Central memory CD8-positive, alpha-beta T cell (primary cell): ENCODE measurements at regions not wholly inside any gene's neighbourhood (a gene's known extent, or its start where the extent isn't known, plus 50 kb on each side); places are given as distances from the start of the nearest gene placed in this dataset.

Experiments used
- ATAC-seq: fragments of 150-1000 bp; cut with Tn5 transposase; replicated peaks from 2 replicates; pipeline ENCODE4 v1.10.0; 2022; ENCODE audit warnings: mild to moderate bottlenecking, moderate FRiP score, moderate number of reproducible peaks; ENCODE audit not compliant: poor library complexity, severe bottlenecking; ENCODE audit errors: extremely low read depth
- DNase-seq, 2 donors: peaks; one replicate each; pipeline ENCODE4 v3.0.0; 2021; ENCODE audit warnings: low spot score in 2 of 2
- H3K27ac Mint-ChIP-seq: one replicate; pipeline ENCODE4 v1.8.0; 2022; ENCODE audit warnings: low read depth, mild to moderate bottlenecking, moderate library complexity, mixed read lengths
- H3K27me3 Mint-ChIP-seq: one replicate; pipeline ENCODE4 v1.8.0; 2022; ENCODE audit warnings: mixed read lengths
- H3K36me3 Mint-ChIP-seq: one replicate; pipeline ENCODE4 v1.8.0; 2022; ENCODE audit warnings: mild to moderate bottlenecking, moderate library complexity, mixed read lengths; ENCODE audit not compliant: insufficient read depth
- H3K4me1 Mint-ChIP-seq: one replicate; pipeline ENCODE4 v1.8.0; 2022; ENCODE audit warnings: mixed read lengths
- H3K4me3 Mint-ChIP-seq: one replicate; pipeline ENCODE4 v1.8.0; 2022; ENCODE audit warnings: mild to moderate bottlenecking, moderate library complexity, mixed read lengths
- H3K9me3 Mint-ChIP-seq: one replicate; pipeline ENCODE4 v1.8.0; 2022; ENCODE audit warnings: mixed read lengths

GRCh38 chr15:62846131-62846804 is 196.3 kb upstream of the TPM1 start:
- Mint-ChIP-seq H3K4me1 (no peaks in the 10 kb centered on the region), H3K9me3 (no peaks in the 10 kb centered on the region), H3K36me3 (peaks cover 2% of the 10 kb centered on the region), H3K4me3 (no peak overlapping the region), H3K27ac (no peak overlapping the region), H3K27me3 (peaks cover 73% of the 10 kb centered on the region)
- ATAC-seq (no peak), DNase-seq (no peak)

GRCh38 chr15:62846805-62847495 is 195.6 kb upstream of the TPM1 start:
- Mint-ChIP-seq H3K4me3 (no peak overlapping the region), H3K27ac (no peak overlapping the region), H3K36me3 (peaks cover 2% of the 10 kb centered on the region), H3K4me1 (no peaks in the 10 kb centered on the region), H3K27me3 (peaks cover 66% of the 10 kb centered on the region), H3K9me3 (no peaks in the 10 kb centered on the region)
- ATAC-seq: no peak
- DNase-seq: no peak

- no peak overlapping the region for H3K4me3 Mint-ChIP-seq
- DNase-seq: peak in 1 of 2 donors; percentile 17
- H3K27ac Mint-ChIP-seq: no peak overlapping the region
- no peaks in the 10 kb centered on the region for H3K9me3 Mint-ChIP-seq
- H3K4me1 Mint-ChIP-seq: no peaks in the 10 kb centered on the region
- H3K27me3 Mint-ChIP-seq: peaks cover 60% of the 10 kb centered on the region
- peaks cover 2% of the 10 kb centered on the region for H3K36me3 Mint-ChIP-seq
- ATAC-seq: no peak
Observed at GRCh38 chr15:62847900-62848489, 194.6 kb upstream of the TPM1 start.

- Mint-ChIP-seq H3K4me1 (no peaks in the 10 kb centered on the region), H3K27ac (no peak overlapping the region), H3K36me3 (peaks cover 2% of the 10 kb centered on the region), H3K4me3 (no peak overlapping the region), H3K27me3 (peaks cover 60% of the 10 kb centered on the region), H3K9me3 (no peaks in the 10 kb centered on the region)
- no peak for ATAC-seq
- DNase-seq: no peak
Observed at GRCh38 chr15:62848632-62849050, 193.9 kb upstream of the TPM1 start.

GRCh38 chr15:62849316-62850106 is 193.0 kb upstream of the TPM1 start:
- Mint-ChIP-seq H3K4me3 (no peak overlapping the region), H3K27me3 (peaks cover 51% of the 10 kb centered on the region), H3K9me3 (no peaks in the 10 kb centered on the region), H3K36me3 (peaks cover 2% of the 10 kb centered on the region), H3K27ac (no peak overlapping the region), H3K4me1 (no peaks in the 10 kb centered on the region)
- DNase-seq: no peak
- ATAC-seq: no peak

- Mint-ChIP-seq H3K27me3 (peaks cover 43% of the 10 kb centered on the region), H3K4me3 (no peak overlapping the region), H3K36me3 (peaks cover 2% of the 10 kb centered on the region), H3K4me1 (no peaks in the 10 kb centered on the region), H3K27ac (no peak overlapping the region), H3K9me3 (no peaks in the 10 kb centered on the region)
- ATAC-seq: no peak
- no peak for DNase-seq
Observed at GRCh38 chr15:62850318-62850717, 192.2 kb upstream of the TPM1 start.

GRCh38 chr15:62850791-62851291 is 191.7 kb upstream of the TPM1 start:
- H3K27ac Mint-ChIP-seq: no peak overlapping the region
- H3K4me1 Mint-ChIP-seq: no peaks in the 10 kb centered on the region
- DNase-seq: no peak
- no peaks in the 10 kb centered on the region for H3K9me3 Mint-ChIP-seq
- ATAC-seq: no peak
- H3K36me3 Mint-ChIP-seq: peaks cover under 1% of the 10 kb centered on the region
- H3K4me3 Mint-ChIP-seq: no peak overlapping the region
- peaks cover 38% of the 10 kb centered on the region for H3K27me3 Mint-ChIP-seq

- Mint-ChIP-seq H3K36me3 (peaks cover 2% of the 10 kb centered on the region), H3K9me3 (no peaks in the 10 kb centered on the region), H3K4me3 (no peak overlapping the region), H3K27me3 (peaks cover 31% of the 10 kb centered on the region), H3K27ac (no peak overlapping the region), H3K4me1 (peaks cover 15% of the 10 kb centered on the region)
- no peak for DNase-seq
- no peak for ATAC-seq
Observed at GRCh38 chr15:62853114-62853840, 189.3 kb upstream of the TPM1 start.

- Mint-ChIP-seq H3K27me3 (peaks cover 25% of the 10 kb centered on the region), H3K9me3 (no peaks in the 10 kb centered on the region), H3K36me3 (peaks cover 2% of the 10 kb centered on the region), H3K4me1 (peaks cover 15% of the 10 kb centered on the region), H3K27ac (no peak overlapping the region), H3K4me3 (no peak overlapping the region)
- DNase-seq: no peak
- no peak for ATAC-seq
Observed at GRCh38 chr15:62853841-62854225, 188.7 kb upstream of the TPM1 start.

GRCh38 chr15:62854420-62855084 is 188.0 kb upstream of the TPM1 start:
- H3K27me3 Mint-ChIP-seq: peaks cover 25% of the 10 kb centered on the region
- peaks cover 2% of the 10 kb centered on the region for H3K36me3 Mint-ChIP-seq
- DNase-seq: no peak
- H3K4me1 Mint-ChIP-seq: peaks cover 15% of the 10 kb centered on the region
- no peaks in the 10 kb centered on the region for H3K9me3 Mint-ChIP-seq
- no peak for ATAC-seq
- no peak overlapping the region for H3K4me3 Mint-ChIP-seq
- no peak overlapping the region for H3K27ac Mint-ChIP-seq

- Mint-ChIP-seq H3K27ac (no peak overlapping the region), H3K36me3 (peaks cover 2% of the 10 kb centered on the region), H3K4me1 (peaks cover 15% of the 10 kb centered on the region), H3K9me3 (no peaks in the 10 kb centered on the region), H3K27me3 (peaks cover 28% of the 10 kb centered on the region), H3K4me3 (no peak overlapping the region)
- ATAC-seq: no peak
- no peak for DNase-seq
Observed at GRCh38 chr15:62855085-62855476, 187.5 kb upstream of the TPM1 start.
